SK-N-SH (cell line): ENCODE measurements at regions not wholly inside any gene's neighbourhood (a gene's known extent, or its start where the extent isn't known, plus 50 kb on each side); places are given as distances from the start of the nearest gene placed in this dataset.
"Not testable (repeated sequence)": the region's sequence is repeated elsewhere in the genome, so short reads cannot be mapped to it uniquely, and the experiment has no call there.

Experiments used
- CTCF ChIA-PET: fragments of 300-600, 350-600 bp; formaldehyde crosslinking; extraction: SDS; loops from one replicate; lab custom pipeline; 2021; lab: Yijun Ruan, JAX
- POLR2A ChIA-PET: fragments of 350-600 bp; sonication (Branson Sonifier 250); formaldehyde crosslinking; extraction: SDS; loops from one replicate; lab custom pipeline; 2020; ENCODE audit warnings: antibody characterized with exemption, inconsistent platforms; lab: Yijun Ruan, JAX
- DNase-seq: peaks from one replicate; pipeline ENCODE4 v3.0.0; 2012
- H2AFZ ChIP-seq: fragments of 200-600 bp; sonication (generic); 2 replicates; pipeline ENCODE4 v1.8.1; 2016; ENCODE audit warnings: antibody characterized with exemption, mild to moderate bottlenecking, low read depth
- H3F3A ChIP-seq: fragments of 200-600 bp; sonication (generic); replicated peaks from 2 replicates; pipeline ENCODE3; 2016; ENCODE audit warnings: antibody characterized with exemption, mild to moderate bottlenecking; ENCODE audit not compliant: insufficient read depth
- H3K27ac ChIP-seq, 2 experiments: fragments of 200-500 bp in 1 of 2; fragments of 200-600 bp in 1 of 2; sonication (Bioruptor generic) in 1 of 2; sonication (generic), shearing (Covaris generic) in 1 of 2; 2 replicates each; pipeline versions ENCODE4 v1.5.1 to v1.6.1; 2014 to 2016; ENCODE audit warnings: low read depth in 2 of 2, inconsistent platforms in 1 of 2, low read length in 1 of 2, mild to moderate bottlenecking in 1 of 2, mixed read lengths in 1 of 2
- H3K27me3 ChIP-seq: fragments of 200-600 bp; sonication (generic), shearing (Covaris generic); 2 replicates; pipeline ENCODE4 v1.6.1; 2016; ENCODE audit warnings: mixed run types; ENCODE audit not compliant: insufficient read depth
- H3K36me3 ChIP-seq, 2 experiments: fragments of 200-500 bp in 1 of 2; fragments of 200-600 bp in 1 of 2; sonication (Bioruptor generic) in 1 of 2; sonication (generic) in 1 of 2; replicated peaks in 1 of 2; 2 replicates each; pipeline versions ENCODE3 to v1.5.1; 2014 to 2016; ENCODE audit warnings: low read length in 1 of 2, mild to moderate bottlenecking in 1 of 2; ENCODE audit not compliant: insufficient read depth in 2 of 2, control insufficient read depth in 1 of 2
- H3K4me1 ChIP-seq, 2 experiments: fragments of 200-500 bp in 1 of 2; fragments of 200-600 bp in 1 of 2; sonication (Bioruptor generic) in 1 of 2; sonication (generic), shearing (Covaris generic) in 1 of 2; 2 replicates each; pipeline versions ENCODE4 v1.5.1 to v1.6.1; 2014 to 2016; ENCODE audit warnings: low read depth in 1 of 2, low read length in 1 of 2, mixed run types in 1 of 2; ENCODE audit not compliant: insufficient read depth in 2 of 2, control insufficient read depth in 1 of 2
- H3K4me2 ChIP-seq: fragments of 200-600 bp; sonication (generic), shearing (Covaris generic); 2 replicates; pipeline ENCODE4 v1.6.1; 2017; ENCODE audit warnings: mixed run types
- H3K4me3 ChIP-seq, 2 experiments: fragments of 200-500 bp in 1 of 2; fragments of 200-600 bp in 1 of 2; sonication (Bioruptor generic) in 1 of 2; sonication (generic), shearing (Covaris generic) in 1 of 2; 2 replicates each; pipeline versions ENCODE4 v1.5.1 to v1.8.1; 2014 to 2016; ENCODE audit warnings: low read depth in 2 of 2, inconsistent platforms in 1 of 2, low read length in 1 of 2, mild to moderate bottlenecking in 1 of 2, mixed read lengths in 1 of 2, moderate library complexity in 1 of 2
- H3K79me2 ChIP-seq: fragments of 200-600 bp; sonication (generic); 2 replicates; pipeline ENCODE4 v1.8.1; 2017; ENCODE audit warnings: mild to moderate bottlenecking; ENCODE audit not compliant: insufficient read depth
- H3K9ac ChIP-seq: fragments of 200-600 bp; sonication (generic); 2 replicates; pipeline ENCODE4 v1.6.1; 2017; ENCODE audit warnings: mixed run types
- H3K9me2 ChIP-seq: fragments of 200-600 bp; sonication (generic); 2 replicates; pipeline ENCODE4 v1.6.1; 2017; ENCODE audit warnings: mixed run types
- H3K9me3 ChIP-seq: fragments of 200-600 bp; sonication (generic); 2 replicates; pipeline ENCODE4 v1.6.1; 2017; ENCODE audit warnings: mixed run types, mild to moderate bottlenecking, moderate library complexity
- H4K20me1 ChIP-seq: fragments of 200-600 bp; sonication (generic); 2 replicates; pipeline ENCODE4 v1.6.1; 2017; ENCODE audit warnings: mild to moderate bottlenecking, mixed run types; ENCODE audit not compliant: insufficient read depth
- CHD2 ChIP-seq: fragments of 150-350 bp; IDR thresholded peaks from 2 replicates; pipeline ENCODE4 v1.6.1; 2018; ENCODE audit warnings: low read length; ENCODE audit not compliant: partially characterized antibody
- CTCF ChIP-seq: fragments of 200-600 bp; sonication (generic); IDR thresholded peaks from 2 replicates; pipeline ENCODE4 v1.6.1; 2017; ENCODE audit warnings: antibody characterized with exemption, mild to moderate bottlenecking, moderate library complexity
- EP300 ChIP-seq, 2 experiments: IDR thresholded peaks; 2 replicates each; pipeline versions ENCODE4 v1.4.0 to v1.6.1; 2012; ENCODE audit warnings: borderline replicate concordance in 1 of 2, low read depth in 1 of 2, low read length in 1 of 2
- EZH2phosphoT487 ChIP-seq: fragments of 200-600 bp; sonication (generic); IDR thresholded peaks from 2 replicates; pipeline ENCODE4 v1.6.1; 2017; ENCODE audit warnings: low read depth, mixed run types, mild to moderate bottlenecking, antibody characterized with exemption, moderate library complexity, borderline replicate concordance
- FOXM1 ChIP-seq: IDR thresholded peaks from 2 replicates; pipeline ENCODE4 v1.4.0; 2012; ENCODE audit warnings: low read depth, mild to moderate bottlenecking
- JUND ChIP-seq: IDR thresholded peaks from 2 replicates; pipeline ENCODE4 v1.4.0; 2012
- MXI1 ChIP-seq: IDR thresholded peaks from 2 replicates; pipeline ENCODE4 v1.6.1; 2012; ENCODE audit warnings: mild to moderate bottlenecking, low read depth, low read length, improper control_type of control experiment
- NFIC ChIP-seq: IDR thresholded peaks from 2 replicates; pipeline ENCODE4 v1.4.0; 2012; ENCODE audit warnings: borderline replicate concordance
- REST ChIP-seq: IDR thresholded peaks from 2 replicates; pipeline ENCODE4 v1.6.1; 2012; ENCODE audit warnings: mild to moderate bottlenecking, low read depth, low read length, moderate library complexity
- RXRA ChIP-seq: IDR thresholded peaks from 2 replicates; pipeline ENCODE4 v1.4.0; 2012; ENCODE audit warnings: low read depth, mild to moderate bottlenecking, borderline replicate concordance
- SIN3A ChIP-seq: IDR thresholded peaks from 2 replicates; pipeline ENCODE4 v1.6.1; 2012; ENCODE audit warnings: low read depth, mild to moderate bottlenecking, low read length, moderate library complexity, borderline replicate concordance
- SMC3 ChIP-seq: IDR thresholded peaks from 2 replicates; pipeline ENCODE4 v1.6.1; 2012; ENCODE audit warnings: low read depth, low read length, improper control_type of control experiment
- TCF12 ChIP-seq: IDR thresholded peaks from 2 replicates; pipeline ENCODE4 v1.4.0; 2012
- TEAD4 ChIP-seq: IDR thresholded peaks from 2 replicates; pipeline ENCODE4 v1.4.0; 2012; ENCODE audit warnings: mild to moderate bottlenecking, borderline replicate concordance; ENCODE audit not compliant: insufficient read depth
- USF1 ChIP-seq: IDR thresholded peaks from 2 replicates; pipeline ENCODE4 v1.4.0; 2012; ENCODE audit warnings: low read depth, borderline replicate concordance
- USF2 ChIP-seq: fragments of 150-350 bp; IDR thresholded peaks from 2 replicates; pipeline ENCODE4 v1.6.1; 2017; ENCODE audit warnings: antibody characterized with exemption, low read length, low read depth, borderline replicate concordance
- YY1 ChIP-seq: IDR thresholded peaks from 2 replicates; pipeline ENCODE4 v1.4.0; 2012; ENCODE audit warnings: low read depth, mild to moderate bottlenecking
- WGBS: methylation state at CpG from one replicate; pipeline ENCODE4 v1.1.6; 2017; ENCODE audit warnings: low lambda C conversion rate; 5-methylcytosine and 5-hydroxymethylcytosine counted together

- CTCF ChIA-PET, H3K9me2 ChIP-seq: not testable (repeated sequence)
These were observed 92.5 kb upstream of the CSRP2 start for GRCh38 chr12:76971216-76971879.

GRCh38 chr12:76967181-76967885 lies 88.5 kb upstream of the CSRP2 start:
- H3K4me3 ChIP-seq, result no peak overlapping the region
- H3K4me1 ChIP-seq, result no peaks in the 10 kb centered on the region
- H4K20me1 ChIP-seq, result no peaks in the 10 kb centered on the region
- no peaks in the 10 kb centered on the region for H3K9me3 ChIP-seq
- no peaks in the 10 kb centered on the region for H3K9me2 ChIP-seq
- 87% methylated on average over 9 of the region's 9 CpGs for WGBS
- H3F3A ChIP-seq, result no peaks in the 10 kb centered on the region
- H3K36me3 ChIP-seq, result no peaks in the 10 kb centered on the region
- ChIA-PET POLR2A (no interaction called here), CTCF (interaction anchor here (1.0 to 1.7 kb wide), 2 partner anchors 29 to 44 kb away, joined by 4 to 6 read pairs; no protein-coding TSS in a partner anchor)
- DNase-seq, result no peak
- H3K27me3 ChIP-seq, result no peaks in the 10 kb centered on the region
- H3K9ac ChIP-seq, result no peak overlapping the region
- no peak overlapping the region for H3K27ac ChIP-seq
- H3K4me2 ChIP-seq, result no peak overlapping the region
- TF ChIP-seq USF2 (no peak), CHD2 (no peak), TCF12 (no peak), SIN3A (no peak), TEAD4 (no peak), CTCF (no peak), FOXM1 (no peak), REST (no peak), EP300 (IDR thresholded peaks at IDR 0.05; ENCODE audit: borderline replicate concordance in 1 of 2, low read depth in 1 of 2, low read length in 1 of 2) (no peak), RXRA (no peak), JUND (no peak), MXI1 (no peak), NFIC (no peak), YY1 (no peak), USF1 (no peak), SMC3 (no peak), EZH2phosphoT487 (no peak)
- no peak overlapping the region for H2AFZ ChIP-seq
- no peaks in the 10 kb centered on the region for H3K79me2 ChIP-seq

More at GRCh38 chr12:76971216-76971879, 92.5 kb upstream of the CSRP2 start:
- H3K27ac ChIP-seq, H3K4me2 ChIP-seq, H2AFZ ChIP-seq, H3K27me3 ChIP-seq, H3K36me3 ChIP-seq, H3F3A ChIP-seq, H4K20me1 ChIP-seq, H3K4me3 ChIP-seq, H3K4me1 ChIP-seq, POLR2A ChIA-PET, H3K9me3 ChIP-seq, H3K9ac ChIP-seq, H3K79me2 ChIP-seq, DNase-seq: not testable (repeated sequence)
- 78% methylated on average over 7 of the region's 7 CpGs for WGBS
